Trophoblast cell (in vitro differentiated cells and primary cell): ENCODE measurements at regions not wholly inside any gene's neighbourhood (a gene's known extent, or its start where the extent isn't known, plus 50 kb on each side); places are given as distances from the start of the nearest gene placed in this dataset.
A peak's percentile ranks its signal among the peaks of the same experiment; 100 is the strongest.
"Not testable (repeated sequence)": the region's sequence is repeated elsewhere in the genome, so short reads cannot be mapped to it uniquely, and the experiment has no call there.

Experiments
- DNase-seq, 2 donors: peaks; one replicate each; pipeline ENCODE4 v3.0.0-alpha.2; 2016
- H2AFZ ChIP-seq: 2 replicates; pipeline ENCODE4 v1.6.1; 2013; ENCODE audit warnings: low read length, moderate library complexity, mild to moderate bottlenecking; ENCODE audit not compliant: insufficient read depth, poor library complexity
- H2AK5ac ChIP-seq: 2 replicates; pipeline ENCODE4 v1.6.1; 2013; ENCODE audit warnings: mild to moderate bottlenecking, low read length
- H2BK120ac ChIP-seq: 2 replicates; pipeline ENCODE4 v1.6.1; 2013; ENCODE audit warnings: low read length, mild to moderate bottlenecking, moderate library complexity; ENCODE audit not compliant: insufficient read depth, poor library complexity
- H2BK12ac ChIP-seq: 2 replicates; pipeline ENCODE4 v1.6.1; 2013; ENCODE audit warnings: mild to moderate bottlenecking, low read length, moderate library complexity
- H2BK5ac ChIP-seq: 2 replicates; pipeline ENCODE4 v1.6.1; 2013; ENCODE audit warnings: low read length, low read depth, moderate library complexity, mild to moderate bottlenecking; ENCODE audit not compliant: poor library complexity
- H3K14ac ChIP-seq: 2 replicates; pipeline ENCODE4 v1.6.1; 2013; ENCODE audit warnings: mild to moderate bottlenecking, low read length
- H3K18ac ChIP-seq: 2 replicates; pipeline ENCODE4 v1.6.1; 2013; ENCODE audit warnings: mild to moderate bottlenecking, low read length
- H3K23ac ChIP-seq: 2 replicates; pipeline ENCODE4 v1.6.1; 2013; ENCODE audit warnings: low read length
- H3K27ac ChIP-seq: 2 replicates; pipeline ENCODE4 v1.5.1; 2013; ENCODE audit warnings: low read depth, mild to moderate bottlenecking, inconsistent platforms, low read length, moderate library complexity
- H3K27me3 ChIP-seq: 2 replicates; pipeline ENCODE4 v1.6.1; 2013; ENCODE audit warnings: inconsistent platforms, mild to moderate bottlenecking, low read length, moderate library complexity; ENCODE audit not compliant: insufficient read depth
- H3K36me3 ChIP-seq, 2 experiments: 1 replicate in 1 of 2; 2 replicates in 1 of 2; pipeline ENCODE4 v1.6.1; 2013; ENCODE audit warnings: low read length in 2 of 2, mild to moderate bottlenecking in 2 of 2, moderate library complexity in 1 of 2; ENCODE audit not compliant: insufficient read depth in 2 of 2, control insufficient read depth in 1 of 2
- H3K4ac ChIP-seq: 2 replicates; pipeline ENCODE4 v1.6.1; 2013; ENCODE audit warnings: low read depth, mild to moderate bottlenecking, low read length, moderate library complexity
- H3K4me1 ChIP-seq, 2 experiments: 1 replicate in 1 of 2; 2 replicates in 1 of 2; pipeline ENCODE4 v1.6.1; 2013; ENCODE audit warnings: low read length in 2 of 2, mild to moderate bottlenecking in 2 of 2, moderate library complexity in 1 of 2; ENCODE audit not compliant: insufficient read depth in 2 of 2, control insufficient read depth in 1 of 2
- H3K4me2 ChIP-seq: 2 replicates; pipeline ENCODE4 v1.6.1; 2013; ENCODE audit warnings: inconsistent platforms, mild to moderate bottlenecking, low read length, moderate library complexity
- H3K4me3 ChIP-seq: 2 replicates; pipeline ENCODE4 v1.5.1; 2013; ENCODE audit warnings: mild to moderate bottlenecking, low read depth, low read length, inconsistent platforms
- H3K79me1 ChIP-seq: one replicate; pipeline ENCODE4 v1.6.1; 2013; ENCODE audit warnings: low read length
- H3K79me2 ChIP-seq: 2 replicates; pipeline ENCODE4 v1.6.1; 2013; ENCODE audit warnings: low read length, mild to moderate bottlenecking; ENCODE audit not compliant: control insufficient read depth, insufficient read depth, poor library complexity
- H3K9ac ChIP-seq: 2 replicates; pipeline ENCODE4 v1.6.1; 2013; ENCODE audit warnings: mild to moderate bottlenecking, low read length
- H3K9me3 ChIP-seq: 2 replicates; pipeline ENCODE4 v1.6.1; 2013; ENCODE audit warnings: low read depth, mild to moderate bottlenecking, control low read depth, inconsistent platforms, low read length; ENCODE audit not compliant: insufficient read depth
- H4K12ac ChIP-seq: 2 replicates; pipeline ENCODE4 v1.6.1; 2013; ENCODE audit warnings: low read depth, mild to moderate bottlenecking, low read length, moderate library complexity
- H4K8ac ChIP-seq: 2 replicates; pipeline ENCODE4 v1.6.1; 2013; ENCODE audit warnings: low read depth, mild to moderate bottlenecking, low read length, moderate library complexity
- H4K91ac ChIP-seq: one replicate; pipeline ENCODE4 v1.6.1; 2013; ENCODE audit warnings: low read depth, mild to moderate bottlenecking, low read length, moderate library complexity
- WGBS: extraction: QIAGEN DNeasy Blood & Tissue Kit; methylation state at CpG from one replicate; pipeline ENCODE4 v1.1.7; 2013; ENCODE audit warnings: missing lambda C conversion rate; ENCODE audit not compliant: insufficient read length, insufficient coverage; ENCODE audit errors: extremely low coverage; 5-methylcytosine and 5-hydroxymethylcytosine counted together

- not testable (repeated sequence) for H3K79me2 ChIP-seq, H2AK5ac ChIP-seq, H3K18ac ChIP-seq, H2BK5ac ChIP-seq, H2AFZ ChIP-seq, H2BK120ac ChIP-seq, H3K9ac ChIP-seq, H3K4ac ChIP-seq, H4K8ac ChIP-seq, H3K27me3 ChIP-seq, H3K36me3 ChIP-seq, H3K14ac ChIP-seq, H3K9me3 ChIP-seq, H3K4me3 ChIP-seq, H3K4me2 ChIP-seq, H3K27ac ChIP-seq, H4K91ac ChIP-seq, H3K23ac ChIP-seq, H2BK12ac ChIP-seq, H3K79me1 ChIP-seq, H4K12ac ChIP-seq, H3K4me1 ChIP-seq
- DNase-seq = peak in 1 of 2 donors; percentile 68
- WGBS = no CpG with 5 or more reads among the region's 85 CpGs
Observed at GRCh38 chr10:133785846-133786602, 159.4 kb upstream of the FRG2B start.

- H3K9ac ChIP-seq, H4K91ac ChIP-seq, H3K27me3 ChIP-seq, H3K4me2 ChIP-seq, H2BK5ac ChIP-seq, H3K14ac ChIP-seq, H2BK120ac ChIP-seq, H3K18ac ChIP-seq, DNase-seq, H3K4ac ChIP-seq, H2AK5ac ChIP-seq, H3K4me1 ChIP-seq, H2BK12ac ChIP-seq, H4K12ac ChIP-seq, H3K23ac ChIP-seq, H2AFZ ChIP-seq, H3K79me1 ChIP-seq, H3K27ac ChIP-seq, H3K4me3 ChIP-seq, H3K36me3 ChIP-seq, H3K9me3 ChIP-seq, H4K8ac ChIP-seq, H3K79me2 ChIP-seq: not testable (repeated sequence)
- WGBS = no CpG with 5 or more reads among the region's 5 CpGs
Observed at GRCh38 chr10:133785178-133785577, 158.6 kb upstream of the FRG2B start.

- H3K4me1 ChIP-seq, H2BK5ac ChIP-seq, H3K23ac ChIP-seq, H4K12ac ChIP-seq, H2AFZ ChIP-seq, H3K4ac ChIP-seq, H2BK12ac ChIP-seq, H3K36me3 ChIP-seq, H3K79me2 ChIP-seq, H3K4me2 ChIP-seq, H3K18ac ChIP-seq, H3K14ac ChIP-seq, H3K27ac ChIP-seq, H4K91ac ChIP-seq, H3K79me1 ChIP-seq, H3K4me3 ChIP-seq, H3K9ac ChIP-seq, H3K27me3 ChIP-seq, H2BK120ac ChIP-seq, H4K8ac ChIP-seq, DNase-seq, H2AK5ac ChIP-seq, H3K9me3 ChIP-seq: not testable (repeated sequence)
- WGBS = no CpG with 5 or more reads among the region's 1 CpG
Observed at GRCh38 chr10:133765308-133765707, 138.7 kb upstream of the FRG2B start.

GRCh38 chr10:133764823-133765209 is 138.2 kb upstream of the FRG2B start:
- H2BK12ac ChIP-seq, H2BK120ac ChIP-seq, H4K91ac ChIP-seq, H3K79me2 ChIP-seq, H3K27ac ChIP-seq, H3K4ac ChIP-seq, H3K79me1 ChIP-seq, H3K9ac ChIP-seq, DNase-seq, H2AK5ac ChIP-seq, H2AFZ ChIP-seq, H3K23ac ChIP-seq, H4K12ac ChIP-seq, H3K4me1 ChIP-seq, H3K36me3 ChIP-seq, H3K27me3 ChIP-seq, H3K9me3 ChIP-seq, H4K8ac ChIP-seq, H3K4me2 ChIP-seq, H3K18ac ChIP-seq, H3K14ac ChIP-seq, H3K4me3 ChIP-seq, H2BK5ac ChIP-seq: not testable (repeated sequence)
- no CpG with 5 or more reads among the region's 2 CpGs for WGBS
